ENCODE measurements at regions not wholly inside any gene's neighbourhood (a gene's known extent, or its start where the extent isn't known, plus 50 kb on each side); places are given as distances from the start of the nearest gene placed in this dataset.

GRCh38 chr6:28771401-28772267 lies 152.2 kb downstream of the TRIM27 start:
- Histone ChIP-seq H4K20me1 (ENCODE audit: insufficient read depth) (no peaks in the 10 kb centered on the region), H3K36me3 (ENCODE audit: insufficient read depth, low read length) (no peaks in the 10 kb centered on the region), H2AFZ (ENCODE audit: low read depth, low read length) (no peak overlapping the region)

More at GRCh38 chr6:28771401-28772267, 152.2 kb downstream of the TRIM27 start:
- no peaks in the 10 kb centered on the region for H3K9me2 ChIP-seq (ENCODE audit: insufficient read depth, low read length)
- no peaks in the 10 kb centered on the region for H3F3A ChIP-seq (ENCODE audit: insufficient read depth, low read length, poor library complexity, severe bottlenecking)
- TF ChIP-seq POLR2AphosphoS5 (IDR thresholded peaks at IDR 0.05), result no peak
- no peak for TF ChIP-seq RAD21 (conservative IDR thresholded peaks at IDR 0.05)
- no peak for TF ChIP-seq REST (IDR thresholded peaks at IDR 0.05; ENCODE audit: borderline replicate concordance)
- TF ChIP-seq EZH2 (IDR thresholded peaks at IDR 0.05; ENCODE audit: borderline replicate concordance, insufficient read depth, low read length, poor library complexity, severe bottlenecking), result no peak
- no peak for TF ChIP-seq MXI1 (conservative IDR thresholded peaks at IDR 0.05; ENCODE audit: poor library complexity, severe bottlenecking)
- TF ChIP-seq TAF1 (IDR thresholded peaks at IDR 0.05; ENCODE audit: low read depth), result no peak
- no peak for TF ChIP-seq SMC3 (conservative IDR thresholded peaks at IDR 0.05; ENCODE audit: poor library complexity)
- no peak for TF ChIP-seq CTCF (IDR thresholded peaks at IDR 0.05; ENCODE audit: poor library complexity, severe bottlenecking)
- TF ChIP-seq EP300 (conservative IDR thresholded peaks at IDR 0.05; ENCODE audit: poor library complexity, severe bottlenecking), result no peak
- no peak overlapping the region for H3K27ac ChIP-seq (ENCODE audit: low read length)
- H3K9ac ChIP-seq (ENCODE audit: low read length), result no peak overlapping the region
- no peak overlapping the region for H3K4me3 ChIP-seq (ENCODE audit: low read length)
- no peak overlapping the region for H3K4me2 ChIP-seq (ENCODE audit: low read length)
- H3K27me3 ChIP-seq (ENCODE audit: insufficient read depth, low read depth, low read length), result peaks cover 100% of the 10 kb centered on the region
- no peaks in the 10 kb centered on the region for H3K79me2 ChIP-seq (replicated peaks; ENCODE audit: insufficient read depth, low read length)
- H3K9me3 ChIP-seq (ENCODE audit: low read length), result peaks cover 4% of the 10 kb centered on the region

Measured in neural cell (in vitro differentiated cells).